SK-N-SH treated with all-trans-retinoic acid at 6 μM for 48 hours (cell line): ENCODE measurements at regions not wholly inside any gene's neighbourhood (a gene's known extent, or its start where the extent isn't known, plus 50 kb on each side); places are given as distances from the start of the nearest gene placed in this dataset.

Experiments
- ARNTL ChIP-seq: fragments of 450-650 bp; formaldehyde crosslinking; IDR thresholded peaks from 2 replicates; pipeline ENCODE4 v1.5.0; 2020; ENCODE audit warnings: low read depth, mild to moderate bottlenecking, moderate library complexity, borderline replicate concordance
- CREB5 ChIP-seq: fragments of 250-450 bp; sonication (Bioruptor Pico); IDR thresholded peaks from 2 replicates; pipeline ENCODE4 v1.5.1; 2020; ENCODE audit warnings: low read depth, mild to moderate bottlenecking, moderate library complexity
- ESRRG ChIP-seq: fragments of 250-450 bp; sonication (Bioruptor Pico); IDR thresholded peaks from 2 replicates; pipeline ENCODE4 v1.6.1; 2021; ENCODE audit warnings: mild to moderate bottlenecking
- OSR1 ChIP-seq: fragments of 250-450 bp; sonication (Bioruptor Pico); IDR thresholded peaks from 2 replicates; pipeline ENCODE4 v1.8.0; 2022; ENCODE audit warnings: moderate library complexity, mild to moderate bottlenecking, inconsistent platforms
- PATZ1 ChIP-seq: fragments of 250-450 bp; sonication (Bioruptor Pico); IDR thresholded peaks from 2 replicates; pipeline ENCODE4 v1.8.0; 2020; ENCODE audit warnings: mild to moderate bottlenecking, moderate library complexity, borderline replicate concordance
- SNAI2 ChIP-seq: fragments of 250-450 bp; sonication (Bioruptor Pico); IDR thresholded peaks from 2 replicates; pipeline ENCODE4 v1.5.0; 2020; ENCODE audit warnings: mild to moderate bottlenecking, moderate library complexity
- TOX ChIP-seq: fragments of 250-450 bp; sonication (Bioruptor Pico); IDR thresholded peaks from 2 replicates; pipeline ENCODE4 v1.8.0; 2021; ENCODE audit warnings: mild to moderate bottlenecking, moderate library complexity, borderline replicate concordance
- ZC3H10 ChIP-seq: fragments of 250-450 bp; sonication (Bioruptor Pico); IDR thresholded peaks from 2 replicates; pipeline ENCODE4 v1.5.1; 2021; ENCODE audit warnings: mild to moderate bottlenecking, moderate library complexity
- ZFP3 ChIP-seq: fragments of 250-450 bp; sonication (Bioruptor Pico); IDR thresholded peaks from 2 replicates; pipeline ENCODE4 v1.5.0; 2020; ENCODE audit warnings: mild to moderate bottlenecking, moderate library complexity
- ZNF70 ChIP-seq: fragments of 450-650 bp; formaldehyde crosslinking; IDR thresholded peaks from 2 replicates; pipeline ENCODE4 v1.5.0; 2020; ENCODE audit warnings: mild to moderate bottlenecking, moderate library complexity
- ZNF8 ChIP-seq: fragments of 450-650 bp; formaldehyde crosslinking; IDR thresholded peaks from 2 replicates; pipeline ENCODE4 v1.5.0; 2020; ENCODE audit warnings: mild to moderate bottlenecking, moderate library complexity

- TF ChIP-seq ZNF70 (no peak), OSR1 (no peak), ZNF8 (CRISPR knock-in tag) (no peak), ESRRG (CRISPR knock-in tag) (no peak), ZFP3 (CRISPR knock-in tag) (no peak), CREB5 (no peak), PATZ1 (CRISPR knock-in tag) (no peak), ARNTL (CRISPR knock-in tag) (no peak), ZC3H10 (CRISPR knock-in tag) (no peak), TOX (CRISPR knock-in tag) (no peak), SNAI2 (CRISPR knock-in tag) (no peak)
These were observed 131.3 kb downstream of the WDR11 start for GRCh38 chr10:120982507-120982906.
